SK-N-MC (cell line): ENCODE measurements at regions not wholly inside any gene's neighbourhood (a gene's known extent, or its start where the extent isn't known, plus 50 kb on each side); places are given as distances from the start of the nearest gene placed in this dataset.
"Not testable (repeated sequence)": the region's sequence is repeated elsewhere in the genome, so short reads cannot be mapped to it uniquely, and the experiment has no call there.

Source experiments
- DNase-seq: peaks from one replicate; pipeline ENCODE4 v3.0.0-alpha.2; 2011; ENCODE audit warnings: low read depth, low spot score
- H3K27ac ChIP-seq: fragments of 200-600 bp; sonication (generic); 2 replicates; pipeline ENCODE4 v1.5.1; 2016; ENCODE audit warnings: mixed run types
- H3K36me3 ChIP-seq: fragments of 200-600 bp; sonication (generic); 2 replicates; pipeline ENCODE4 v1.6.1; 2017; ENCODE audit warnings: antibody characterized with exemption, low read length, mixed read lengths; ENCODE audit not compliant: insufficient read depth
- H3K4me3 ChIP-seq: fragments of 200-600 bp; sonication (generic); 2 replicates; pipeline ENCODE4 v1.5.1; 2016
- H3K9ac ChIP-seq: fragments of 200-600 bp; sonication (generic); 2 replicates; pipeline ENCODE4 v1.8.0; 2017; ENCODE audit warnings: mixed run types, mixed read lengths; ENCODE audit not compliant: insufficient read length
- H3K9me3 ChIP-seq: fragments of 200-600 bp; sonication (generic); 2 replicates; pipeline ENCODE4 v1.6.1; 2017; ENCODE audit warnings: low read depth, mild to moderate bottlenecking, antibody characterized with exemption, low read length, moderate library complexity, mixed read lengths
- EZH2 ChIP-seq: fragments of 200-600 bp; sonication (generic); IDR thresholded peaks from one replicate; pipeline ENCODE4 v1.6.1; 2017; ENCODE audit warnings: antibody characterized with exemption
- FOXP2 ChIP-seq: optimal IDR thresholded peaks from 2 replicates; pipeline ENCODE3; 2011; ENCODE audit warnings: mild to moderate bottlenecking, moderate library complexity; ENCODE audit not compliant: insufficient read depth; ENCODE audit errors: extremely low read length, control extremely low read depth
- POLR2AphosphoS5 ChIP-seq: IDR thresholded peaks from 2 replicates; pipeline ENCODE4 v1.6.1; 2012; ENCODE audit warnings: mild to moderate bottlenecking, low read depth, low read length, borderline replicate concordance

- no peak overlapping the region for H3K4me3 ChIP-seq
- no peak overlapping the region for H3K9ac ChIP-seq
- no peaks in the 10 kb centered on the region for H3K36me3 ChIP-seq
- TF ChIP-seq EZH2, result no peak
- no peak for TF ChIP-seq FOXP2
- TF ChIP-seq POLR2AphosphoS5, result no peak
- no peaks in the 10 kb centered on the region for H3K9me3 ChIP-seq
- DNase-seq, result no peak
- no peak overlapping the region for H3K27ac ChIP-seq
Observed at GRCh38 chr14:43706900-43707299, 800.2 kb downstream of the FSCB start.

GRCh38 chr14:43698561-43699284, 808.4 kb downstream of the FSCB start:
- H3K9me3 ChIP-seq, H3K4me3 ChIP-seq, H3K36me3 ChIP-seq, H3K9ac ChIP-seq, H3K27ac ChIP-seq, DNase-seq: not testable (repeated sequence)

GRCh38 chr14:43697003-43697402, 810.1 kb downstream of the FSCB start:
- Histone ChIP-seq H3K9me3 (no peaks in the 10 kb centered on the region), H3K9ac (no peak overlapping the region), H3K36me3 (no peaks in the 10 kb centered on the region), H3K27ac (no peak overlapping the region), H3K4me3 (no peak overlapping the region)
- DNase-seq, result no peak
- no peak for TF ChIP-seq FOXP2
- TF ChIP-seq EZH2, result no peak
- TF ChIP-seq POLR2AphosphoS5, result no peak

GRCh38 chr14:43692706-43693105, 814.4 kb downstream of the FSCB start:
- Histone ChIP-seq H3K4me3 (no peak overlapping the region), H3K27ac (no peak overlapping the region), H3K36me3 (no peaks in the 10 kb centered on the region), H3K9me3 (no peaks in the 10 kb centered on the region), H3K9ac (no peak overlapping the region)
- TF ChIP-seq FOXP2, result no peak
- no peak for TF ChIP-seq EZH2
- TF ChIP-seq POLR2AphosphoS5, result no peak
- DNase-seq, result no peak

DNA sequence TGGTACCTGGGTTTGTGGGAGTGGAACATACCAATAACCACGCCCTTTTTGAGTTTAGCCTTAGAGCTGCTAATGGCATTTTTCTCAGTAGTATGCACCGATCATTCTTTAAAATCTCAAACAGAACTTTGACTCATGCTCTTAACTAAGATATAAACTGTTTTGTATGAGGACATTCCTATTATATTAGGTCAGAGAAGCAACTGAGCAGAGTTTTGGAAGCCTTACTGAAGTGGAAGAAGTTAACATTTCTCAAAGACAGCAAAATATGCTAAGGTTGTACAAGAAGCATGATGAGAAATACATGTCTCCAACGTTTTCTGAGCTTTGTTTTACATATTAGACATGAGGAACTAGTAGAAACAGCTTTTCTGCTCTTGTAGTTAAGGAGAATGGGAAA, 819.2 kb downstream of the FSCB start:
- Histone ChIP-seq H3K9me3 (no peaks in the 10 kb centered on the region), H3K27ac (no peak overlapping the region), H3K9ac (no peak overlapping the region), H3K36me3 (no peaks in the 10 kb centered on the region), H3K4me3 (no peak overlapping the region)
- TF ChIP-seq EZH2 (no peak), FOXP2 (no peak), POLR2AphosphoS5 (no peak)
- DNase-seq, result no peak

DNA sequence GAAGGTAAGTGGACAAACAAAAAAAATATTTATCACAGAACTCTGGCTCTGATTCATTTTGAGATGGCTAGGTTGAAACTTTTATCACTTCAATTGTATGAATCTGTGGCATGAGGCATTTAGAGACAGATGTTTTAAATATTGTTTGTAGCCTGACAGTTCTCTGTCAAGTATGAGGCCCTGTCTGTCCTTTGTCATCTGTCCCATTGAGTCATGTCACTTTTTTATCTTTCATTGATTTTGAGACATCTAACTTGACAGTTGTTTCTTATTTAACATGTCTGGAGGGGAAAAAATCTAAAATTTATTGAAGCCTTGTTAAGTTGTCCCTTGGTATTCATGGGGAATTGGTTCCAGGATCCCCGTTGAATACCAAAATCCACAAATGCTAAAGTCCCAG, 829.5 kb downstream of the FSCB start:
- H3K4me3 ChIP-seq, result no peak overlapping the region
- H3K9me3 ChIP-seq, result no peaks in the 10 kb centered on the region; the same call in 1 of the 2 replicates
- DNase-seq, result no peak
- TF ChIP-seq EZH2 (no peak), POLR2AphosphoS5 (no peak), FOXP2 (no peak)
- H3K9ac ChIP-seq, result no peak overlapping the region
- no peak overlapping the region for H3K27ac ChIP-seq
- no peaks in the 10 kb centered on the region for H3K36me3 ChIP-seq

DNA sequence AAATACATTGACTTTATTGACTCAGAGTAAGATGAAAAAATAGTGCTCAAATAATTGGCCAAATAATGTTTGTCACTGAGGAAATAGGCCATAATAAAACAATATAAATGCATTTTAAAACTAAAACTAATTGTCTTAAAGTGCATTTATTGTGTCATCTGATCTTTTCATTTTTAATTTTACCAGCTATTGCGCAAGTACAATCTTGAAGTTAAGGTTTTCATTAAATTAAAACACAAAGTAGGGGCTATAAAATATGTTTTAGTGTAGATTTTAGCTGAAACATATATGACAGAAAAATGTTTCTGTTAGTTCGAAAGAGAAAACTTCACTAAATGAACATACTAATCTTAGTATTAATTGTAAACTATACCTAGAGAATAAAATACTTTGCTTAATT, 832.8 kb downstream of the FSCB start:
- no peak for DNase-seq
- H3K36me3 ChIP-seq, result no peaks in the 10 kb centered on the region
- H3K27ac ChIP-seq, result no peak overlapping the region
- no peak for TF ChIP-seq EZH2
- no peak for TF ChIP-seq POLR2AphosphoS5
- TF ChIP-seq FOXP2, result no peak
- H3K4me3 ChIP-seq, result no peak overlapping the region
- no peak overlapping the region for H3K9ac ChIP-seq
- no peaks in the 10 kb centered on the region; the same call in 1 of the 2 replicates for H3K9me3 ChIP-seq

- no peak for DNase-seq
- no peak overlapping the region for H3K9ac ChIP-seq
- no peak overlapping the region for H3K27ac ChIP-seq
- TF ChIP-seq EZH2, result no peak
- no peak for TF ChIP-seq POLR2AphosphoS5
- no peak for TF ChIP-seq FOXP2
- H3K36me3 ChIP-seq, result no peaks in the 10 kb centered on the region
- H3K9me3 ChIP-seq, result no peaks in the 10 kb centered on the region; the same call in 1 of the 2 replicates
- H3K4me3 ChIP-seq, result no peak overlapping the region
Observed at GRCh38 chr14:43671716-43672485, 835.2 kb downstream of the FSCB start.
